ENCODE measurements at regions not wholly inside any gene's neighbourhood (a gene's known extent, or its start where the extent isn't known, plus 50 kb on each side); places are given as distances from the start of the nearest gene placed in this dataset.

DNA sequence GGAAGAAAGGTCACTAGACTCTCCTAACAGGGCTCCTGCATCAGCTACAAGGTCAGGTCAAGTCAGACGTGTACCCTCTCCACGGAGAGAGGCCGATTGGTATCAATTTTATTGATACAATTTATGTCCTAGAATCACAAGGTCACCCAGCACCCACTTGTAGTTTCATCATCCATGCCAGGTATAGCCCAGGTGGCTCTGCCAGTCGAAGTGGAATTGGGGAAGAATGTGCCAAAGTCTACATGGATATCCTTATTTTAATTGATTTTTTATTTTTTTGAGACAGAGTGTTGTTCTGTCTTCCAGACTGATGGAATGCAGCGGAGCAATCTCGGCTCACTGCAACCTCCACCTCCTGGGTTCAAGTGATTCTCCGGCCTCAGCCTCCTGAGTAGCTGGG lies 334.1 kb downstream of the SHANK2 start:
- no peaks in the 10 kb centered on the region for H3K9me3 ChIP-seq
- H3K9me2 ChIP-seq, result no peaks in the 10 kb centered on the region
- H3K4me3 ChIP-seq (ENCODE audit: low read depth in 2 of 2, low read length in 1 of 2), result no peak overlapping the region
- no peak overlapping the region for H2AFZ ChIP-seq (ENCODE audit: low read depth)
- no peaks in the 10 kb centered on the region for H3K36me3 ChIP-seq (replicated peaks in 1 of 2; ENCODE audit: control insufficient read depth in 1 of 2, insufficient read depth in 2 of 2, low read length in 1 of 2)
- no peaks in the 10 kb centered on the region for H3K4me1 ChIP-seq (ENCODE audit: control insufficient read depth in 1 of 2, insufficient read depth in 2 of 2, low read depth in 1 of 2, low read length in 1 of 2)
- H3K4me2 ChIP-seq, result no peak overlapping the region
- TF ChIP-seq, protein P1, sequence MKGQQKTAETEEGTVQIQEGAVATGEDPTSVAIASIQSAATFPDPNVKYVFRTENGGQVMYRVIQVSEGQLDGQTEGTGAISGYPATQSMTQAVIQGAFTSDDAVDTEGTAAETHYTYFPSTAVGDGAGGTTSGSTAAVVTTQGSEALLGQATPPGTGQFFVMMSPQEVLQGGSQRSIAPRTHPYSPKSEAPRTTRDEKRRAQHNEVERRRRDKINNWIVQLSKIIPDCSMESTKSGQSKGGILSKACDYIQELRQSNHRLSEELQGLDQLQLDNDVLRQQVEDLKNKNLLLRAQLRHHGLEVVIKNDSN (IDR thresholded peaks at IDR 0.05; ENCODE audit: borderline replicate concordance, low read depth), result no peak
- TF ChIP-seq YY1 (IDR thresholded peaks at IDR 0.05; ENCODE audit: low read depth) (no peak), RXRA (IDR thresholded peaks at IDR 0.05; ENCODE audit: borderline replicate concordance, low read depth) (no peak), EP300 (IDR thresholded peaks at IDR 0.05; ENCODE audit: borderline replicate concordance in 1 of 2, low read depth in 1 of 2, low read length in 1 of 2) (no peak), EZH2phosphoT487 (IDR thresholded peaks at IDR 0.05; ENCODE audit: borderline replicate concordance, low read depth) (no peak), SMC3 (IDR thresholded peaks at IDR 0.05; ENCODE audit: low read depth, low read length) (no peak), CHD2 (IDR thresholded peaks at IDR 0.05; ENCODE audit: low read length, partially characterized antibody) (no peak), MXI1 (IDR thresholded peaks at IDR 0.05; ENCODE audit: low read depth, low read length) (no peak), FOXM1 (IDR thresholded peaks at IDR 0.05; ENCODE audit: low read depth) (no peak), RAD21 (IDR thresholded peaks at IDR 0.05; ENCODE audit: low read length) (no peak), GATA2 (CRISPR knock-in tag; IDR thresholded peaks at IDR 0.05) (no peak), ELF1 (IDR thresholded peaks at IDR 0.05) (no peak), RFX5 (IDR thresholded peaks at IDR 0.05; ENCODE audit: low read length) (no peak), FOSL2 (IDR thresholded peaks at IDR 0.05; ENCODE audit: borderline replicate concordance, low read depth) (no peak), SIN3A (IDR thresholded peaks at IDR 0.05; ENCODE audit: borderline replicate concordance, low read depth, low read length) (no peak), FOXJ3 (CRISPR knock-in tag; IDR thresholded peaks at IDR 0.05) (no peak)
- TF ChIP-seq, protein P2, sequence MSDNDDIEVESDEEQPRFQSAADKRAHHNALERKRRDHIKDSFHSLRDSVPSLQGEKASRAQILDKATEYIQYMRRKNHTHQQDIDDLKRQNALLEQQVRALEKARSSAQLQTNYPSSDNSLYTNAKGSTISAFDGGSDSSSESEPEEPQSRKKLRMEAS (IDR thresholded peaks at IDR 0.05; ENCODE audit: low read depth), result no peak
- TF ChIP-seq, protein P3, sequence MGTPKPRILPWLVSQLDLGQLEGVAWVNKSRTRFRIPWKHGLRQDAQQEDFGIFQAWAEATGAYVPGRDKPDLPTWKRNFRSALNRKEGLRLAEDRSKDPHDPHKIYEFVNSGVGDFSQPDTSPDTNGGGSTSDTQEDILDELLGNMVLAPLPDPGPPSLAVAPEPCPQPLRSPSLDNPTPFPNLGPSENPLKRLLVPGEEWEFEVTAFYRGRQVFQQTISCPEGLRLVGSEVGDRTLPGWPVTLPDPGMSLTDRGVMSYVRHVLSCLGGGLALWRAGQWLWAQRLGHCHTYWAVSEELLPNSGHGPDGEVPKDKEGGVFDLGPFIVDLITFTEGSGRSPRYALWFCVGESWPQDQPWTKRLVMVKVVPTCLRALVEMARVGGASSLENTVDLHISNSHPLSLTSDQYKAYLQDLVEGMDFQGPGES (IDR thresholded peaks at IDR 0.05; ENCODE audit: low read depth, low read length), result no peak
- TF ChIP-seq, protein P4, sequence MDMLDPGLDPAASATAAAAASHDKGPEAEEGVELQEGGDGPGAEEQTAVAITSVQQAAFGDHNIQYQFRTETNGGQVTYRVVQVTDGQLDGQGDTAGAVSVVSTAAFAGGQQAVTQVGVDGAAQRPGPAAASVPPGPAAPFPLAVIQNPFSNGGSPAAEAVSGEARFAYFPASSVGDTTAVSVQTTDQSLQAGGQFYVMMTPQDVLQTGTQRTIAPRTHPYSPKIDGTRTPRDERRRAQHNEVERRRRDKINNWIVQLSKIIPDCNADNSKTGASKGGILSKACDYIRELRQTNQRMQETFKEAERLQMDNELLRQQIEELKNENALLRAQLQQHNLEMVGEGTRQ (IDR thresholded peaks at IDR 0.05; ENCODE audit: borderline replicate concordance, low read depth, low read length), result no peak
- DNase-seq, result no peak
- ChIA-PET CTCF (no interaction called here), POLR2A (no interaction called here)
- no peak overlapping the region for H3K27ac ChIP-seq (ENCODE audit: low read depth in 2 of 2, low read length in 1 of 2)
- H3K9ac ChIP-seq, result no peak overlapping the region
- H4K20me1 ChIP-seq (ENCODE audit: insufficient read depth), result no peaks in the 10 kb centered on the region
- 27% methylated on average over 5 of the region's 7 CpGs for WGBS (ENCODE audit: low lambda C conversion rate)
- H3F3A ChIP-seq (replicated peaks; ENCODE audit: insufficient read depth), result no peaks in the 10 kb centered on the region
- no peaks in the 10 kb centered on the region for H3K79me2 ChIP-seq (ENCODE audit: insufficient read depth)
- no peaks in the 10 kb centered on the region for H3K27me3 ChIP-seq (ENCODE audit: insufficient read depth)

Measured in SK-N-SH (cell line).